Cardiac fibroblast (primary cell): ENCODE measurements at regions not wholly inside any gene's neighbourhood (a gene's known extent, or its start where the extent isn't known, plus 50 kb on each side); places are given as distances from the start of the nearest gene placed in this dataset.
"Not testable (repeated sequence)": the region's sequence is repeated elsewhere in the genome, so short reads cannot be mapped to it uniquely, and the experiment has no call there.

Experiments used
- DNase-seq, 2 donors: peaks; one replicate each; pipeline versions ENCODE4 v3.0.0 to v3.0.0-alpha.2; 2010; ENCODE audit warnings: low read depth in 2 of 2
- H3K4me3 ChIP-seq, 2 donors: replicated peaks in 1 of 2; 1 replicate in 1 of 2; 2 replicates in 1 of 2; pipeline ENCODE4 v1.5.1; 2011; ENCODE audit warnings: low read depth in 2 of 2, low read length in 2 of 2, mild to moderate bottlenecking in 2 of 2, moderate library complexity in 1 of 2
- CTCF ChIP-seq: IDR thresholded peaks from one replicate; pipeline ENCODE4 v1.5.1; 2011; ENCODE audit warnings: low read depth, mild to moderate bottlenecking, low read length, inconsistent platforms

- H3K4me3 ChIP-seq = no peak overlapping the region
- TF ChIP-seq CTCF = no peak
- no peak for DNase-seq
These were observed 238.4 kb upstream of the TBX18 start for GRCh38 chr6:85002847-85003246.

GRCh38 chr6:85000001-85000400, 235.6 kb upstream of the TBX18 start:
- no peak for TF ChIP-seq CTCF
- no peak overlapping the region for H3K4me3 ChIP-seq
- DNase-seq = no peak

- no peak for DNase-seq
- TF ChIP-seq CTCF = no peak
These were observed 233.8 kb upstream of the TBX18 start for GRCh38 chr6:84998223-84998622.

GRCh38 chr6:84988766-84989165, 224.4 kb upstream of the TBX18 start:
- H3K4me3 ChIP-seq = not testable (repeated sequence)
- DNase-seq = peak; percentile 8 to 83

More at GRCh38 chr6:84998223-84998622, 233.8 kb upstream of the TBX18 start:
- no peak overlapping the region for H3K4me3 ChIP-seq

- DNase-seq, H3K4me3 ChIP-seq: not testable (repeated sequence)
These were observed 221.1 kb upstream of the TBX18 start for GRCh38 chr6:84985490-84985889.

GRCh38 chr6:84979541-84979940, 215.1 kb upstream of the TBX18 start:
- H3K4me3 ChIP-seq = no peak overlapping the region
- peak; percentile 82 to 83 for DNase-seq
- TF ChIP-seq CTCF = no peak

GRCh38 chr6:84977363-84977705, 212.9 kb upstream of the TBX18 start:
- H3K4me3 ChIP-seq = no peak overlapping the region
- DNase-seq = peak in 1 of 2 donors; percentile 31
- TF ChIP-seq CTCF = no peak

- no peak overlapping the region for H3K4me3 ChIP-seq
- no peak for TF ChIP-seq CTCF
These were observed 212.3 kb upstream of the TBX18 start for GRCh38 chr6:84976526-84977362.

More at GRCh38 chr6:84976526-84977362, 212.3 kb upstream of the TBX18 start:
- peak; percentile 28 to 88 for DNase-seq
